GM12878 (cell line): ENCODE measurements at regions not wholly inside any gene's neighbourhood (a gene's known extent, or its start where the extent isn't known, plus 50 kb on each side); places are given as distances from the start of the nearest gene placed in this dataset.

Experiments used
- ATAC-seq: fragments of 200-7000 bp; cut with Tn5 transposase; 3 replicates; pipeline ENCODE4 v1.9.1; 2020; ENCODE audit warnings: mild to moderate bottlenecking, moderate library complexity
- BruUV-seq: library from RNA; stranded (reverse); fragments of 400-500 nt; replicated peaks from 2 replicates; lab custom pipeline; 2021; lab: Mats Ljungman, UMichigan
- CTCF ChIA-PET: fragments of 300-600 bp; sonication (Branson Sonifier 250); formaldehyde crosslinking; extraction: SDS; loops from one replicate; lab custom pipeline; 2021; ENCODE audit warnings: inconsistent platforms; lab: Yijun Ruan, JAX
- POLR2A ChIA-PET: fragments of 350-600 bp; formaldehyde crosslinking; extraction: SDS; loops from one replicate; lab custom pipeline; 2021; ENCODE audit warnings: inconsistent platforms; lab: Charles Lee
- RAD21 ChIA-PET: fragments of 300-600 bp; sonication (Branson Sonifier 250); formaldehyde crosslinking; loops from one replicate; lab custom pipeline; 2023; ENCODE audit warnings: antibody characterized with exemption; ENCODE audit not compliant: unreplicated experiment; lab: Charles Lee
- SMC1A ChIA-PET: fragments of 300-600 bp; sonication (Branson Sonifier 250); formaldehyde crosslinking; loops from one replicate; lab custom pipeline; 2023; ENCODE audit not compliant: unreplicated experiment, uncharacterized antibody; lab: Charles Lee
- DNase-seq: peaks from one replicate; pipeline ENCODE4 v3.0.0-alpha.2; 2011; ENCODE audit warnings: low read depth, low spot score
- FAIRE-seq: peaks from 3 replicates; lab custom pipeline; 2011; peaks lifted over from hg19 to GRCh38; lab: Jason Lieb, UNC
- H2AFZ ChIP-seq: 2 replicates; pipeline ENCODE4 v1.6.0; 2011; ENCODE audit warnings: low read depth, low read length, control low read depth; ENCODE audit not compliant: control insufficient read depth
- H3K27ac ChIP-seq: 2 replicates; pipeline ENCODE4 v1.5.1; 2011; ENCODE audit warnings: control low read depth; ENCODE audit not compliant: control insufficient read depth, insufficient read depth
- H3K27me3 ChIP-seq, 2 experiments: replicated peaks in 1 of 2; 2 replicates each; pipeline versions ENCODE4 v1.6.0 to v1.6.1; 2011; ENCODE audit warnings: low read length in 1 of 2; ENCODE audit not compliant: control insufficient read depth in 2 of 2, insufficient read depth in 2 of 2
- H3K36me3 ChIP-seq, 2 experiments: 2 replicates each; pipeline ENCODE4 v1.5.1; 2011; ENCODE audit warnings: low read length in 1 of 2; ENCODE audit not compliant: control insufficient read depth in 2 of 2, insufficient read depth in 2 of 2
- H3K4me1 ChIP-seq: 2 replicates; pipeline ENCODE4 v1.6.1; 2011; ENCODE audit warnings: mild to moderate bottlenecking, low read length, moderate library complexity, mixed read lengths; ENCODE audit not compliant: control insufficient read depth, insufficient read depth
- H3K4me2 ChIP-seq: 2 replicates; pipeline ENCODE4 v1.6.0; 2011; ENCODE audit warnings: control low read depth; ENCODE audit not compliant: control insufficient read depth, insufficient read depth
- H3K4me3 ChIP-seq: fragments of 200-600 bp; sonication (generic); 2 replicates; pipeline ENCODE4 v1.5.1; 2016
- H3K79me2 ChIP-seq: 2 replicates; pipeline ENCODE4 v1.6.0; 2011; ENCODE audit warnings: low read length; ENCODE audit not compliant: control insufficient read depth, insufficient read depth
- H3K9ac ChIP-seq: 2 replicates; pipeline ENCODE4 v1.8.0; 2011; ENCODE audit warnings: low read length, control low read depth, mixed read lengths; ENCODE audit not compliant: control insufficient read depth, insufficient read depth
- H3K9me3 ChIP-seq: replicated peaks from 3 replicates; pipeline ENCODE4 v1.5.1; 2011; ENCODE audit warnings: mild to moderate bottlenecking, low read length; ENCODE audit not compliant: control insufficient read depth, insufficient read depth
- H4K20me1 ChIP-seq: 2 replicates; pipeline ENCODE4 v1.6.0; 2011; ENCODE audit not compliant: control insufficient read depth, insufficient read depth
- CREB1 ChIP-seq: IDR thresholded peaks from 2 replicates; pipeline ENCODE4 v1.6.1; 2012; ENCODE audit warnings: low read depth, mild to moderate bottlenecking, inconsistent platforms
- FOXK2 ChIP-seq: fragments of 450-650 bp; IDR thresholded peaks from 2 replicates; pipeline ENCODE4 v1.6.1; 2017; ENCODE audit warnings: mild to moderate bottlenecking, moderate library complexity
- NFXL1 ChIP-seq: fragments of 450-650 bp; IDR thresholded peaks from 2 replicates; pipeline ENCODE4 v1.6.1; 2017; ENCODE audit warnings: antibody characterized with exemption, mild to moderate bottlenecking, borderline replicate concordance
- PRDM15 ChIP-seq: fragments of 450-650 bp; formaldehyde crosslinking; IDR thresholded peaks from 2 replicates; pipeline ENCODE4 v1.4.0; 2020; ENCODE audit warnings: mild to moderate bottlenecking, moderate library complexity
- TCF12 ChIP-seq: IDR thresholded peaks from 2 replicates; pipeline ENCODE4 v1.6.1; 2011; ENCODE audit warnings: low read depth, mild to moderate bottlenecking, low read length
- WGBS: methylation state at CpG from one replicate; pipeline ENCODE4 v1.1.6; 2016; ENCODE audit warnings: low lambda C conversion rate; ENCODE audit not compliant: insufficient replicate concordance, insufficient coverage; ENCODE audit errors: missing lambda C conversion rate; 5-methylcytosine and 5-hydroxymethylcytosine counted together
- in situ Hi-C: fragments of 300-500 bp; cut with MboI; formaldehyde crosslinking; loops from 9 replicates; pipeline ENCODE4 v1.14.3; 2018; ENCODE audit warnings: mixed read lengths
- intact Hi-C: fragments of 100-400 bp; cut with micrococcal nuclease; formaldehyde crosslinking; loops from one replicate; pipeline ENCODE4 v1.14.2; 2022; ENCODE audit not compliant: unreplicated experiment
- TF ChIP-seq, protein P1 (sequence below): IDR thresholded peaks from 2 replicates; pipeline ENCODE4 v1.6.1; 2011; ENCODE audit warnings: low read depth, low read length, improper control_type of control experiment, borderline replicate concordance
- TF ChIP-seq, protein P2 (sequence below): fragments of 450-650 bp; IDR thresholded peaks from 2 replicates; pipeline ENCODE4 v1.6.1; 2017; ENCODE audit warnings: mild to moderate bottlenecking, moderate library complexity
- TF ChIP-seq, protein P3 (sequence below): fragments of 150-350 bp; IDR thresholded peaks from 2 replicates; pipeline ENCODE4 v1.6.1; 2016; ENCODE audit warnings: low read depth, low read length
- TF ChIP-seq, protein P4 (sequence below): IDR thresholded peaks from 2 replicates; pipeline ENCODE4 v1.6.1; 2012; ENCODE audit warnings: low read length, inconsistent platforms

DNA sequence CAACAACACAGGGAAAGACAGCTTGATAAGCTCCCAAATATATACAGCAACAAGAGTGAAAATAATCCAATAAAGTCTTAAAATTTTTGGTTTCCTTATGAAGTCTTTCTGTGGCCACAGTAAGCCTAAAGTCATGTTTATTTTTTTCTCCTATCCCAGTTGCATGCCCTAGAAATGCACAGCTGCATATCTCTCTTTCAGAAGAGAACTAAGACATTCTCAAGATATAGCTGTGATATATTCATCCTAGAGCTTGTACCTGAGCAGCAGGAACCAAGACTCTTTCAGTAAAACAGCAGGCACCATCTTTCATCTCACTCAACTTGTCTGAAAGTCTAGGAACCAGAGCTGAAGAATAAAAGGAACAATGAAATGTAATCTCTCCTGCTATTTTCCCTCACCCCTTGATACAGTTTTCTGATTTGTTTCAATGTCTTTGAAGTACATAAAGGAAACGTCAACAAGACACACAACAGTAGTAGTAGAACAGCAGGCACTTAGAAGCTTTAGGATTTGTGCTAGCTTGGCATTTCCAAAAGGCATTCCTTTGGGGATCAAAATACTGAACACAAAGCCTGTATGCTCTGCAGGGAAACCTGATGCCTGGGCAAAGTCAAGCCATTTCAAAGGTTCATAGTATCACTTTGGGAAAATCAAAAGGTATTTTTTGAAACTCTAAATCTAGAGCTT is 536.8 kb downstream of the PYDC2 start:
- ChIA-PET POLR2A (no interaction called here), SMC1A (interaction anchor here (1.3 kb wide), 1 partner anchor 32 kb away, joined by 3 read pairs; no protein-coding TSS in a partner anchor), RAD21 (interaction anchor here (1.0 kb wide), 1 partner anchor 34 kb away, joined by 4 read pairs; no protein-coding TSS in a partner anchor), CTCF (interaction anchor here (1.3 kb wide), 1 partner anchor 11 kb away, joined by 3 read pairs; no protein-coding TSS in a partner anchor)
- H3K27ac ChIP-seq = no peak overlapping the region
- H3K4me2 ChIP-seq = no peak overlapping the region
- H4K20me1 ChIP-seq = no peaks in the 10 kb centered on the region
- intact Hi-C loops = no loop called here
- BruUV-seq = no TSS peak
- 5% methylated on average over 1 of the region's 1 CpG for WGBS
- H3K4me3 ChIP-seq = no peak overlapping the region
- H3K27me3 ChIP-seq = no peaks in the 10 kb centered on the region
- DNase-seq (no peak), ATAC-seq (no peak), FAIRE-seq (peak; percentile 66)
- no peak overlapping the region for H2AFZ ChIP-seq
- no peaks in the 10 kb centered on the region for H3K79me2 ChIP-seq
- H3K4me1 ChIP-seq = no peaks in the 10 kb centered on the region
- H3K9ac ChIP-seq = no peak overlapping the region
- H3K9me3 ChIP-seq = no peaks in the 10 kb centered on the region
- H3K36me3 ChIP-seq = no peaks in the 10 kb centered on the region
- in situ Hi-C loops = no loop called here
- TF ChIP-seq, protein P1, sequence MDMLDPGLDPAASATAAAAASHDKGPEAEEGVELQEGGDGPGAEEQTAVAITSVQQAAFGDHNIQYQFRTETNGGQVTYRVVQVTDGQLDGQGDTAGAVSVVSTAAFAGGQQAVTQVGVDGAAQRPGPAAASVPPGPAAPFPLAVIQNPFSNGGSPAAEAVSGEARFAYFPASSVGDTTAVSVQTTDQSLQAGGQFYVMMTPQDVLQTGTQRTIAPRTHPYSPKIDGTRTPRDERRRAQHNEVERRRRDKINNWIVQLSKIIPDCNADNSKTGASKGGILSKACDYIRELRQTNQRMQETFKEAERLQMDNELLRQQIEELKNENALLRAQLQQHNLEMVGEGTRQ = no peak
- TF ChIP-seq CREB1 = no peak
- TF ChIP-seq, protein P2, sequence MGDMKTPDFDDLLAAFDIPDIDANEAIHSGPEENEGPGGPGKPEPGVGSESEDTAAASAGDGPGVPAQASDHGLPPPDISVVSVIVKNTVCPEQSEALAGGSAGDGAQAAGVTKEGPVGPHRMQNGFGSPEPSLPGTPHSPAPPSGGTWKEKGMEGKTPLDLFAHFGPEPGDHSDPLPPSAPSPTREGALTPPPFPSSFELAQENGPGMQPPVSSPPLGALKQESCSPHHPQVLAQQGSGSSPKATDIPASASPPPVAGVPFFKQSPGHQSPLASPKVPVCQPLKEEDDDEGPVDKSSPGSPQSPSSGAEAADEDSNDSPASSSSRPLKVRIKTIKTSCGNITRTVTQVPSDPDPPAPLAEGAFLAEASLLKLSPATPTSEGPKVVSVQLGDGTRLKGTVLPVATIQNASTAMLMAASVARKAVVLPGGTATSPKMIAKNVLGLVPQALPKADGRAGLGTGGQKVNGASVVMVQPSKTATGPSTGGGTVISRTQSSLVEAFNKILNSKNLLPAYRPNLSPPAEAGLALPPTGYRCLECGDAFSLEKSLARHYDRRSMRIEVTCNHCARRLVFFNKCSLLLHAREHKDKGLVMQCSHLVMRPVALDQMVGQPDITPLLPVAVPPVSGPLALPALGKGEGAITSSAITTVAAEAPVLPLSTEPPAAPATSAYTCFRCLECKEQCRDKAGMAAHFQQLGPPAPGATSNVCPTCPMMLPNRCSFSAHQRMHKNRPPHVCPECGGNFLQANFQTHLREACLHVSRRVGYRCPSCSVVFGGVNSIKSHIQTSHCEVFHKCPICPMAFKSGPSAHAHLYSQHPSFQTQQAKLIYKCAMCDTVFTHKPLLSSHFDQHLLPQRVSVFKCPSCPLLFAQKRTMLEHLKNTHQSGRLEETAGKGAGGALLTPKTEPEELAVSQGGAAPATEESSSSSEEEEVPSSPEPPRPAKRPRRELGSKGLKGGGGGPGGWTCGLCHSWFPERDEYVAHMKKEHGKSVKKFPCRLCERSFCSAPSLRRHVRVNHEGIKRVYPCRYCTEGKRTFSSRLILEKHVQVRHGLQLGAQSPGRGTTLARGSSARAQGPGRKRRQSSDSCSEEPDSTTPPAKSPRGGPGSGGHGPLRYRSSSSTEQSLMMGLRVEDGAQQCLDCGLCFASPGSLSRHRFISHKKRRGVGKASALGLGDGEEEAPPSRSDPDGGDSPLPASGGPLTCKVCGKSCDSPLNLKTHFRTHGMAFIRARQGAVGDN = no peak
- TF ChIP-seq NFXL1 = no peak
- TF ChIP-seq, protein P3, sequence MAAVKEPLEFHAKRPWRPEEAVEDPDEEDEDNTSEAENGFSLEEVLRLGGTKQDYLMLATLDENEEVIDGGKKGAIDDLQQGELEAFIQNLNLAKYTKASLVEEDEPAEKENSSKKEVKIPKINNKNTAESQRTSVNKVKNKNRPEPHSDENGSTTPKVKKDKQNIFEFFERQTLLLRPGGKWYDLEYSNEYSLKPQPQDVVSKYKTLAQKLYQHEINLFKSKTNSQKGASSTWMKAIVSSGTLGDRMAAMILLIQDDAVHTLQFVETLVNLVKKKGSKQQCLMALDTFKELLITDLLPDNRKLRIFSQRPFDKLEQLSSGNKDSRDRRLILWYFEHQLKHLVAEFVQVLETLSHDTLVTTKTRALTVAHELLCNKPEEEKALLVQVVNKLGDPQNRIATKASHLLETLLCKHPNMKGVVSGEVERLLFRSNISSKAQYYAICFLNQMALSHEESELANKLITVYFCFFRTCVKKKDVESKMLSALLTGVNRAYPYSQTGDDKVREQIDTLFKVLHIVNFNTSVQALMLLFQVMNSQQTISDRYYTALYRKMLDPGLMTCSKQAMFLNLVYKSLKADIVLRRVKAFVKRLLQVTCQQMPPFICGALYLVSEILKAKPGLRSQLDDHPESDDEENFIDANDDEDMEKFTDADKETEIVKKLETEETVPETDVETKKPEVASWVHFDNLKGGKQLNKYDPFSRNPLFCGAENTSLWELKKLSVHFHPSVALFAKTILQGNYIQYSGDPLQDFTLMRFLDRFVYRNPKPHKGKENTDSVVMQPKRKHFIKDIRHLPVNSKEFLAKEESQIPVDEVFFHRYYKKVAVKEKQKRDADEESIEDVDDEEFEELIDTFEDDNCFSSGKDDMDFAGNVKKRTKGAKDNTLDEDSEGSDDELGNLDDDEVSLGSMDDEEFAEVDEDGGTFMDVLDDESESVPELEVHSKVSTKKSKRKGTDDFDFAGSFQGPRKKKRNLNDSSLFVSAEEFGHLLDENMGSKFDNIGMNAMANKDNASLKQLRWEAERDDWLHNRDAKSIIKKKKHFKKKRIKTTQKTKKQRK = no peak
- TF ChIP-seq PRDM15 (CRISPR knock-in tag) = no peak
- TF ChIP-seq, protein P4, sequence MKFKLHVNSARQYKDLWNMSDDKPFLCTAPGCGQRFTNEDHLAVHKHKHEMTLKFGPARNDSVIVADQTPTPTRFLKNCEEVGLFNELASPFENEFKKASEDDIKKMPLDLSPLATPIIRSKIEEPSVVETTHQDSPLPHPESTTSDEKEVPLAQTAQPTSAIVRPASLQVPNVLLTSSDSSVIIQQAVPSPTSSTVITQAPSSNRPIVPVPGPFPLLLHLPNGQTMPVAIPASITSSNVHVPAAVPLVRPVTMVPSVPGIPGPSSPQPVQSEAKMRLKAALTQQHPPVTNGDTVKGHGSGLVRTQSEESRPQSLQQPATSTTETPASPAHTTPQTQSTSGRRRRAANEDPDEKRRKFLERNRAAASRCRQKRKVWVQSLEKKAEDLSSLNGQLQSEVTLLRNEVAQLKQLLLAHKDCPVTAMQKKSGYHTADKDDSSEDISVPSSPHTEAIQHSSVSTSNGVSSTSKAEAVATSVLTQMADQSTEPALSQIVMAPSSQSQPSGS = no peak
- TF ChIP-seq TCF12 = no peak
- no peak for TF ChIP-seq FOXK2
